IMR-90 (cell line): ENCODE measurements at regions not wholly inside any gene's neighbourhood (a gene's known extent, or its start where the extent isn't known, plus 50 kb on each side); places are given as distances from the start of the nearest gene placed in this dataset.

Experiments used
- ATAC-seq: fragments of 200-7000 bp; cut with Tn5 transposase; 2 replicates; pipeline ENCODE4 v1.9.1; 2020; ENCODE audit warnings: low read depth, mild to moderate bottlenecking, moderate library complexity
- BruUV-seq: library from RNA; stranded (reverse); fragments of 400-500 nt; replicated peaks from 2 replicates; lab custom pipeline; 2021; lab: Mats Ljungman, UMichigan
- CTCF ChIA-PET: fragments of 300-600 bp; formaldehyde crosslinking; extraction: SDS; loops from one replicate; lab custom pipeline; 2021; ENCODE audit warnings: antibody characterized with exemption; lab: Yijun Ruan, JAX
- POLR2A ChIA-PET: fragments of 300-600 bp; sonication (Branson Sonifier 250); formaldehyde crosslinking; loops from one replicate; lab custom pipeline; 2022; ENCODE audit warnings: antibody characterized with exemption; ENCODE audit not compliant: unreplicated experiment; lab: Charles Lee
- DNase-seq: peaks from one replicate; pipeline ENCODE4 v3.0.0; 2013
- H2AFZ ChIP-seq: replicated peaks from 2 replicates; pipeline ENCODE3; 2013; ENCODE audit warnings: low read length, mild to moderate bottlenecking; ENCODE audit not compliant: poor library complexity
- H2AK5ac ChIP-seq: 2 replicates; pipeline ENCODE4 v1.6.1; 2013; ENCODE audit warnings: low read depth, low read length, inconsistent platforms
- H2AK9ac ChIP-seq: replicated peaks from 2 replicates; pipeline ENCODE3; 2013; ENCODE audit warnings: mild to moderate bottlenecking, low read depth, low read length, moderate library complexity; ENCODE audit not compliant: poor library complexity
- H2BK120ac ChIP-seq: 2 replicates; pipeline ENCODE4 v1.6.1; 2013; ENCODE audit warnings: low read depth, low read length, inconsistent platforms
- H2BK15ac ChIP-seq: 3 replicates; pipeline ENCODE4 v1.6.1; 2013; ENCODE audit warnings: low read depth, low read length, inconsistent platforms
- H2BK20ac ChIP-seq: 2 replicates; pipeline ENCODE4 v1.6.1; 2013; ENCODE audit warnings: low read depth, mild to moderate bottlenecking, inconsistent platforms, low read length, moderate library complexity
- H2BK5ac ChIP-seq: 2 replicates; pipeline ENCODE4 v1.6.1; 2013; ENCODE audit warnings: mild to moderate bottlenecking, low read depth, low read length, inconsistent platforms; ENCODE audit not compliant: poor library complexity, severe bottlenecking
- H3K14ac ChIP-seq: replicated peaks from 2 replicates; pipeline ENCODE4 v1.6.1; 2013; ENCODE audit warnings: low read depth, low read length, inconsistent platforms
- H3K18ac ChIP-seq: 2 replicates; pipeline ENCODE4 v1.6.1; 2013; ENCODE audit warnings: low read depth, low read length, control low read depth
- H3K23ac ChIP-seq: 2 replicates; pipeline ENCODE4 v1.6.1; 2013; ENCODE audit warnings: low read depth, low read length, inconsistent platforms
- H3K27ac ChIP-seq: 2 replicates; pipeline ENCODE4 v1.5.1; 2013; ENCODE audit warnings: mild to moderate bottlenecking, control low read depth, low read length; ENCODE audit not compliant: insufficient read depth
- H3K27me3 ChIP-seq: 2 replicates; pipeline ENCODE4 v1.6.1; 2013; ENCODE audit warnings: low read length; ENCODE audit not compliant: control insufficient read depth, insufficient read depth
- H3K36me3 ChIP-seq: 2 replicates; pipeline ENCODE4 v1.6.1; 2013; ENCODE audit warnings: low read length, mixed read lengths; ENCODE audit not compliant: control insufficient read depth, insufficient read depth
- H3K4ac ChIP-seq: 2 replicates; pipeline ENCODE4 v1.6.1; 2013; ENCODE audit warnings: low read depth, low read length, inconsistent platforms
- H3K4me1 ChIP-seq: 2 replicates; pipeline ENCODE4 v1.6.1; 2013; ENCODE audit warnings: low read length, mixed read lengths; ENCODE audit not compliant: control insufficient read depth, insufficient read depth
- H3K4me2 ChIP-seq: 2 replicates; pipeline ENCODE4 v1.6.1; 2013; ENCODE audit warnings: low read depth, mild to moderate bottlenecking, control low read depth, low read length, moderate library complexity
- H3K4me3 ChIP-seq: 2 replicates; pipeline ENCODE4 v1.5.1; 2013; ENCODE audit warnings: low read depth, mild to moderate bottlenecking, control low read depth, low read length, moderate library complexity; ENCODE audit not compliant: insufficient read depth
- H3K56ac ChIP-seq: 2 replicates; pipeline ENCODE4 v1.6.1; 2013; ENCODE audit warnings: low read length, inconsistent platforms; ENCODE audit not compliant: insufficient read depth; ENCODE audit errors: extremely low read depth
- H3K79me1 ChIP-seq, 2 experiments: 2 replicates each; pipeline ENCODE4 v1.6.1; 2013; ENCODE audit warnings: low read length in 2 of 2, inconsistent platforms in 1 of 2, low read depth in 1 of 2
- H3K9ac ChIP-seq: 2 replicates; pipeline ENCODE4 v1.6.1; 2013; ENCODE audit warnings: low read depth, low read length, control low read depth
- H3K9me1 ChIP-seq: 2 replicates; pipeline ENCODE4 v1.6.1; 2013; ENCODE audit warnings: low read length, inconsistent platforms; ENCODE audit not compliant: insufficient read depth
- H3K9me3 ChIP-seq: 2 replicates; pipeline ENCODE4 v1.6.1; 2013; ENCODE audit warnings: low read length; ENCODE audit not compliant: control insufficient read depth, insufficient read depth
- H4K20me1 ChIP-seq: 2 replicates; pipeline ENCODE4 v1.6.1; 2013; ENCODE audit warnings: low read length, inconsistent platforms; ENCODE audit not compliant: insufficient read depth
- H4K5ac ChIP-seq: 2 replicates; pipeline ENCODE4 v1.6.1; 2013; ENCODE audit warnings: mild to moderate bottlenecking, low read depth, low read length, control low read depth
- H4K8ac ChIP-seq, 2 experiments: 2 replicates each; pipeline ENCODE4 v1.6.1; 2013; ENCODE audit warnings: low read depth in 2 of 2, low read length in 2 of 2, control low read depth in 1 of 2, inconsistent platforms in 1 of 2
- H4K91ac ChIP-seq: 2 replicates; pipeline ENCODE4 v1.6.1; 2013; ENCODE audit warnings: low read depth, low read length, inconsistent platforms; ENCODE audit not compliant: insufficient read depth
- BHLHE40 ChIP-seq: fragments of 150-350 bp; IDR thresholded peaks from 2 replicates; pipeline ENCODE4 v1.6.1; 2016; ENCODE audit warnings: mild to moderate bottlenecking, low read depth, low read length
- CEBPB ChIP-seq: IDR thresholded peaks from 2 replicates; pipeline ENCODE4 v1.6.1; 2012; ENCODE audit warnings: low read depth, low read length, improper control_type of control experiment
- CHD1 ChIP-seq: IDR thresholded peaks from 2 replicates; pipeline ENCODE4 v1.6.1; 2012; ENCODE audit warnings: low read depth, low read length, improper control_type of control experiment
- ELK1 ChIP-seq: fragments of 150-350 bp; IDR thresholded peaks from 2 replicates; pipeline ENCODE4 v1.6.1; 2016; ENCODE audit warnings: low read depth, mild to moderate bottlenecking, low read length, moderate library complexity, borderline replicate concordance
- FOS ChIP-seq: fragments of 150-350 bp; IDR thresholded peaks from 2 replicates; pipeline ENCODE4 v1.6.1; 2016; ENCODE audit warnings: low read depth, low read length
- MAFK ChIP-seq: IDR thresholded peaks from 2 replicates; pipeline ENCODE4 v1.6.1; 2012; ENCODE audit warnings: low read depth, low read length, improper control_type of control experiment
- MAZ ChIP-seq: IDR thresholded peaks from 2 replicates; pipeline ENCODE4 v1.6.1; 2012; ENCODE audit warnings: low read depth, mild to moderate bottlenecking, low read length, improper control_type of control experiment, moderate library complexity, borderline replicate concordance
- MXI1 ChIP-seq: IDR thresholded peaks from 2 replicates; pipeline ENCODE4 v1.6.1; 2012; ENCODE audit warnings: low read depth, mild to moderate bottlenecking, low read length, moderate library complexity, borderline replicate concordance
- NFE2L2 ChIP-seq: fragments of 150-350 bp; IDR thresholded peaks from 2 replicates; pipeline ENCODE4 v1.6.1; 2016; ENCODE audit warnings: low read depth, mild to moderate bottlenecking, low read length
- POLR2A ChIP-seq: IDR thresholded peaks from 2 replicates; pipeline ENCODE4 v1.6.1; 2012; ENCODE audit warnings: mild to moderate bottlenecking, low read depth, low read length
- RAD21 ChIP-seq: IDR thresholded peaks from 2 replicates; pipeline ENCODE4 v1.6.1; 2012; ENCODE audit warnings: low read length, improper control_type of control experiment
- RCOR1 ChIP-seq: IDR thresholded peaks from 2 replicates; pipeline ENCODE4 v1.6.1; 2012; ENCODE audit warnings: mild to moderate bottlenecking, low read length, improper control_type of control experiment; ENCODE audit not compliant: insufficient replicate concordance
- RFX5 ChIP-seq: IDR thresholded peaks from 2 replicates; pipeline ENCODE4 v1.8.0; 2012; ENCODE audit warnings: low read depth, mild to moderate bottlenecking, low read length, moderate library complexity
- SMC3 ChIP-seq: fragments of 150-350 bp; IDR thresholded peaks from 2 replicates; pipeline ENCODE4 v1.6.1; 2016; ENCODE audit warnings: low read depth, mild to moderate bottlenecking, antibody characterized with exemption, low read length, moderate library complexity
- WGBS, 2 experiments: methylation state at CpG; one replicate each; pipeline versions ENCODE4 v1.1.5 to v1.1.7; 2013; ENCODE audit warnings: missing lambda C conversion rate in 2 of 2; ENCODE audit not compliant: insufficient read length in 1 of 2; ENCODE audit errors: extremely low coverage in 2 of 2; 5-methylcytosine and 5-hydroxymethylcytosine counted together
- dilution Hi-C: fragments of 300-500 bp; cut with HindIII; formaldehyde crosslinking; loops from one replicate; pipeline ENCODE4 v1.14.3; 2018; ENCODE audit warnings: low sequenced_read_pairs; ENCODE audit not compliant: unreplicated experiment
- in situ Hi-C: fragments of 300-500 bp; cut with MboI; formaldehyde crosslinking; loops from 3 replicates; pipeline ENCODE4 v1.14.3; 2019; ENCODE audit warnings: low sequenced_read_pairs, inconsistent platforms, mixed read lengths
- intact Hi-C: fragments of 100-400 bp; cut with micrococcal nuclease; formaldehyde crosslinking; loops from 2 replicates; pipeline ENCODE4 v1.10.0; 2022
- TF ChIP-seq, protein P1 (sequence below): fragments of 150-350 bp; IDR thresholded peaks from 2 replicates; pipeline ENCODE4 v1.6.1; 2017; ENCODE audit warnings: mild to moderate bottlenecking, antibody characterized with exemption, low read length, low read depth
- TF ChIP-seq, protein P2 (sequence below): conservative IDR thresholded peaks from 2 replicates; pipeline ENCODE4 v1.5.1; 2012; ENCODE audit warnings: mild to moderate bottlenecking, low read depth, low read length, improper control_type of control experiment

- Histone ChIP-seq H3K4me1 (peaks cover 6% of the 10 kb centered on the region), H4K91ac (peak overlapping the region; percentile 38; the same call in 1 of the 2 replicates), H3K9me1 (no peaks in the 10 kb centered on the region), H4K5ac (no peak overlapping the region; the same call in 1 of the 2 replicates), H2BK20ac (no peak overlapping the region), H2AK9ac (no peak overlapping the region), H3K9ac (no peak overlapping the region), H3K4ac (no peak overlapping the region; the same call in 1 of the 2 replicates), H3K27ac (no peak overlapping the region), H3K79me1 (no peaks in the 10 kb centered on the region), H3K23ac (no peak overlapping the region), H2BK15ac (peak overlapping the region; percentile 10; the same call in 1 of the 3 replicates), H3K18ac (peak overlapping the region; percentile 64; the same call in 1 of the 2 replicates), H3K9me3 (peaks cover 2% of the 10 kb centered on the region), H3K14ac (no peak overlapping the region), H3K27me3 (no peaks in the 10 kb centered on the region), H2BK120ac (no peak overlapping the region), H4K8ac (no peak overlapping the region), H2BK5ac (peak overlapping the region; percentile 60), H3K36me3 (no peaks in the 10 kb centered on the region), H2AFZ (no peak overlapping the region), H2AK5ac (no peak overlapping the region), H3K4me3 (no peak overlapping the region), H3K4me2 (no peak overlapping the region), H4K20me1 (no peaks in the 10 kb centered on the region), H3K56ac (0 out of 2 replicates have a peak overlapping the region, but pooled peaks have one; percentile 21)
- CTCF ChIA-PET: no interaction called here
- in situ Hi-C loops (no loop called here), dilution Hi-C loops (no loop called here), intact Hi-C loops (no loop called here)
- TF ChIP-seq, protein P1, sequence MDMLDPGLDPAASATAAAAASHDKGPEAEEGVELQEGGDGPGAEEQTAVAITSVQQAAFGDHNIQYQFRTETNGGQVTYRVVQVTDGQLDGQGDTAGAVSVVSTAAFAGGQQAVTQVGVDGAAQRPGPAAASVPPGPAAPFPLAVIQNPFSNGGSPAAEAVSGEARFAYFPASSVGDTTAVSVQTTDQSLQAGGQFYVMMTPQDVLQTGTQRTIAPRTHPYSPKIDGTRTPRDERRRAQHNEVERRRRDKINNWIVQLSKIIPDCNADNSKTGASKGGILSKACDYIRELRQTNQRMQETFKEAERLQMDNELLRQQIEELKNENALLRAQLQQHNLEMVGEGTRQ: no peak
- TF ChIP-seq ELK1 (no peak), MXI1 (no peak), NFE2L2 (no peak), CHD1 (no peak), FOS (no peak), RCOR1 (no peak), RAD21 (no peak), SMC3 (no peak), POLR2A (no peak), RFX5 (no peak), CEBPB (no peak), BHLHE40 (no peak), MAFK (no peak), MAZ (no peak)
- TF ChIP-seq, protein P2, sequence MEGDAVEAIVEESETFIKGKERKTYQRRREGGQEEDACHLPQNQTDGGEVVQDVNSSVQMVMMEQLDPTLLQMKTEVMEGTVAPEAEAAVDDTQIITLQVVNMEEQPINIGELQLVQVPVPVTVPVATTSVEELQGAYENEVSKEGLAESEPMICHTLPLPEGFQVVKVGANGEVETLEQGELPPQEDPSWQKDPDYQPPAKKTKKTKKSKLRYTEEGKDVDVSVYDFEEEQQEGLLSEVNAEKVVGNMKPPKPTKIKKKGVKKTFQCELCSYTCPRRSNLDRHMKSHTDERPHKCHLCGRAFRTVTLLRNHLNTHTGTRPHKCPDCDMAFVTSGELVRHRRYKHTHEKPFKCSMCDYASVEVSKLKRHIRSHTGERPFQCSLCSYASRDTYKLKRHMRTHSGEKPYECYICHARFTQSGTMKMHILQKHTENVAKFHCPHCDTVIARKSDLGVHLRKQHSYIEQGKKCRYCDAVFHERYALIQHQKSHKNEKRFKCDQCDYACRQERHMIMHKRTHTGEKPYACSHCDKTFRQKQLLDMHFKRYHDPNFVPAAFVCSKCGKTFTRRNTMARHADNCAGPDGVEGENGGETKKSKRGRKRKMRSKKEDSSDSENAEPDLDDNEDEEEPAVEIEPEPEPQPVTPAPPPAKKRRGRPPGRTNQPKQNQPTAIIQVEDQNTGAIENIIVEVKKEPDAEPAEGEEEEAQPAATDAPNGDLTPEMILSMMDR: no peak
- no peak for DNase-seq
- BruUV-seq: no TSS peak
- 100% methylated on average over 2 of the region's 5 CpGs; no CpG with 5 or more reads in 1 of the 2 experiments for WGBS, 2 experiments
- POLR2A ChIA-PET: no interaction called here
- ATAC-seq: no peak
Measured at GRCh38 chr1:219040291-219040690, 133.4 kb upstream of the LYPLAL1 start.
